NCI-H146 treated with DMSO at 0.1 percent for 48 hours (cell line): ENCODE measurements at regions not wholly inside any gene's neighbourhood (a gene's known extent, or its start where the extent isn't known, plus 50 kb on each side); places are given as distances from the start of the nearest gene placed in this dataset.

Source experiments
- DNase-seq: peaks from one replicate; lab custom pipeline; 2025; ENCODE audit not compliant: unreplicated experiment; lab: John Stamatoyannopoulos, UW

GRCh38 chrX:42098900-42099299, 175.5 kb upstream of the CASK start:
- peak; percentile 32 for DNase-seq

- no peak for DNase-seq
Observed at GRCh38 chrX:42097486-42097885, 174.1 kb upstream of the CASK start.

GRCh38 chrX:42096265-42096920, 173.0 kb upstream of the CASK start:
- no peak for DNase-seq

DNA sequence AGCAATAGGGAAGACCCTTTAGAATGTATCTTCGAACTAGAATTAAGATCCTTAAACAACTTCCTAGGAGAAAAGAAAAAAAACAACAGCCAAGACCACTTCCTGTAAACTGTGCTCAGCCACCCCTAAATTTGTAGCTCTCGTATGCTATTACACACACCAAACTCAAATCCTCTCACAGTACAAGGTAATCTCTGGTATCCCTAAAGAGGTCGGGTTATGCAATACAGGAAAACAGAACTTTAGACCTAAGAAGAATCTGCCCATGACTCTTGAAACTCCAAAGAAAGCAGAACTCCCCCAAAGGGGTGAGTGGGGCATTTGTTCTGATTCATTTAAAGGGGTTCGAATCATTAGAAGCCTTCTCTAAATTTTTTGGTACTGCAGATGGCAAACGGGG, 170.9 kb upstream of the CASK start:
- DNase-seq, result no peak

GRCh38 chrX:42093756-42094155, 170.4 kb upstream of the CASK start:
- DNase-seq, result no peak

DNA sequence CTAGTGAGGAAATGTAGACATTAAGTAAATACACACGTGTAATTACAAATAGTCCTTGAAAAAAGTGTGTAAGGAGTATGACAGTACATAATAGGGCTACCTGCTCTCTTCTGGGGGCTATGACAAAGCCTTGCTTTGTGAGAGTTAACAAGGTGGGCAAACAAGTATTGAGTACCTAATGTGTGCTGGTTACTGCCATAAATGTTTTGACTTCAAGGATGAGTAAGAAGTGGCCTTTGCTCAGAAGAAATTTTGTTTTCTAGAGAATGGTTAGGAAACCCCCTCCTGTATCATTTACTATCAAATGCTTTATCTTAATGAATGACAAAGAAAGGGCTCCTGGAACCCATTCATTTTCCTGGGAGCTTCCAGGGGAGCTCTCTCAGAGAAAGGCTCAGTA, 167.0 kb upstream of the CASK start:
- DNase-seq, result no peak

GRCh38 chrX:42089031-42089430, 165.7 kb upstream of the CASK start:
- DNase-seq, result no peak

GRCh38 chrX:42087960-42088359, 164.6 kb upstream of the CASK start:
- no peak for DNase-seq

DNA sequence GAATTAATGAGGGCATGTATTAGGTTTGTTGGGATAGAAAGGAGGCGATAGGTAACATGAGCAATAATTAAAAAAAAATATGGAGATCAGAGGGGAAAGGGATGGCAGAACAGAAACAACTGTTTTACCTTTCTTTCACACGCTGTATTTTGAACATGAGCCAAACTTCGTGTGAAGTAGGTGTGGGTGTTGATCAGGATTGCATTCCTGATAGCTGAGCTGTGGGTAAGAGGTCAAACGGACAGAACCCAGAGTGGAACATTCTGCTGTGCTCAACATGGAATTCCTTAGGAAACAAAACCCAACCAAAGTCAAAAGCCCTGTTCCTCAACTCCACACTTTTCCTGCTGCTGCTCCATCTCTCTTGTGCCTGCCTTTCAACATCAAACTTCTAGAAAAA, 162.5 kb upstream of the CASK start:
- DNase-seq, result no peak

- no peak for DNase-seq
Observed at GRCh38 chrX:42079968-42080367, 156.6 kb upstream of the CASK start.

- DNase-seq, result no peak
Observed at GRCh38 chrX:42077675-42078074, 154.3 kb upstream of the CASK start.

DNA sequence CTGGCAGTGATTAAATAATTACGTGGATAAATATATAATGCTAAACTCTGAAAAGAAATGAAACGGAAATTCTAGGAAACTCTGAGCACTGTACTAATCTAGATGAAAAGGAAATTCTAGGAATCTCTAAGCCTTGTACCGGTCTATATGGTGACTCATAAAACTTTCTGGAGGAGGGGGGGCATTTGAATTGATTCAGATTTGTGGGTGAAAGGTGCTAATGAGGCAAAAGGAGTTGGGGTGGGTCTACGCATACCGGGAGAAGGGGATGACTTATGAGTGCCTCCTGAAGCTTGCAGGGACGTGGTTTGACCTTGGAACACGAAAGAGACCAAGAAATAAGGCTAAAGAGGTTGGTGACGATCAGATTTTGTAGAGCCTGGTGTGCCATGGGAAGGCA, 151.7 kb upstream of the CASK start:
- no peak for DNase-seq

- no peak for DNase-seq
Observed at GRCh38 chrX:42073448-42073847, 150.1 kb upstream of the CASK start.

DNA sequence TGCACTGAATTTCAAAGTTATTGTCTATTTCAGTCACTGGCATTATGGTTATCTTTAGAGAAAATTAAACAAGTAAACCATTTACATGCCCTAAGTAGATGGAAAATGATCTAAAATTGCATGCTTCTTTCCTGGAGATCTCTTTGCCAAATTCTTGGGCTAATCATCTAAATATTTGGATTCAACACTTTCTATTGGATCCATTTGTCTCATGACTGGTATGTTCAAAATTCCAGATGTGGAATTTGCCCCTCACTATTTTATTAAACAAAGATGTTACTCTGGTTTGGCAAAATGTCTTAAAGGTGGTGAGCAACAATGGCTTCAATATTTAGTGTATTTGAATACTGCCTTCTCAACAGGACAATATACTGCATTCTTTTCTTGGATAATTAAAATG, 147.5 kb upstream of the CASK start:
- no peak for DNase-seq

- no peak for DNase-seq
Observed at GRCh38 chrX:42054256-42054655, 130.9 kb upstream of the CASK start.

DNA sequence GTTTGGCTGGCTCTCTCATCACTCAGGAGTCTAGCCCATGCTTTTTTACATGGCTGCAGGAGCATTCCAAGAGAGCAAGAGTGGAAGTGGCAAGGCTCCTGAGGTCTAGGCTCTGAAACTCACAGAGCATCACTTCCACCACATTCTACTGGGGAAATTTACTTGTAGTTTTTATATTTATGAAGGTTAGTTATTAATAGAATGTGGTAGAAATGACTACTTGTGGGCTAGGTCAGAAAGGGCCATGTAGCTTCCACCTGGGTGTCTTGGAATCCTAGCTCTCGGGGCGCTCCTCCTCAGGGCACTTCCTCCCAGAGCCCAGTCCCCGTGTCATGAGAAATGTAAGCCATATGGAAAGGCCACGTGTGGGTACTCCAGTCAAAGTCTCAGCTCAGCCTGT, 127.0 kb upstream of the CASK start:
- DNase-seq, result no peak

DNA sequence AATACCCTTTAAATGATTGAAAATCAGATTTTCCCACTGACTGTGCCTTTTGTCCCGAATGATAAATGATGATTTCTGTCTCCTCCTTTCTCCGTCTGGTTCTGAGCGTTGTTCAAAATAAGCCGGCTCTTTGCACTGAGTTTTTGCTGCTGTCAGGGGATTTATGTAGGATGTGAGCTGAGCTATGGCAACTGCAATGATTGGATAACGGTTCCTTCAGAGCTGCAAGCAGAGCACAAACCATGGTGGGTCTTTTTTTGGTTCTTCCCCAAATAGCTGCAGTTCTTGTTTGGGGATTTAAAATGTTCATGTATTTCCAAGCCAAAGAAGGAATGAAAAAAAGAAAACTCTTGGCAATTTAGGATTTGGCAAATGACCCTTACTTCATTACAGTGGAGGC, 124.5 kb upstream of the CASK start:
- no peak for DNase-seq

DNA sequence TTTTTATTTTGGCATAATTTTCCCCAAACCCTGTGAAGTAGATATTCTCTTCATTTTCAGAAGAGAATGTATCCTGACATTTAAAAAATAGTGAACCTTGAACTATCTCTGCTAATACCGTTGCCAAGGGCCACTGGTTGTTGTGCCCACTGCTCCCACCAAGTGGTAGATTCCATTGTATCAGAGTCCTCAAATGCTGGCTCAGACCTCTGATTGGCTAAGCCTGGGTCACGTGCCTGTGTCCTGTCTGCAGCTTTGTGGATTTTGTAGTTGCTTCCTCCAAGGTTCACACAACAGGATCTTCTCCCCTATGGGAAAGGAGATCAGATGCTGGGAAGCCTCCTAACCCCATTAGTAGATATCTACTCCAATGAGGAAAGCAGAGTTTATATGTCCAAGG, 104.8 kb upstream of the CASK start:
- no peak for DNase-seq

- DNase-seq, result no peak
Observed at GRCh38 chrX:42027367-42028000, 104.1 kb upstream of the CASK start.

DNA sequence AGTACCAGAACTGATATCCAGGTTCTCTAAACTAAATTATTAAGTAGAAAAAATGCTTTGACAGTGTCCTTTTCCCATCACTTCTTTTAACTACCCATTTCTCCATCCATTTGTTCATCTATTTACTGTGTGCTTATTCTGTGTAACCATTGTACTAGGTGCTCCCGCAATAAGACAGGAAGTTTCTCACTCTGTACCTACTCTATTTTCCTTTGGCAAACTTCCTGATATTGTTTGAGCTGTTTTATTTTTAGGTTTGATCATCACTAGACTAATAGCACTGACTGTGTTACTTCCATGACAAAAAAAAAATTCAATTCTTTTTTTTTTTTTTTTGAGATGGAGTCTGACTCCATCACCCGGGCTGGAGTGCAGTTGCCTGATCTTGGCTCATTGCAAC, 102.5 kb upstream of the CASK start:
- no peak for DNase-seq

DNA sequence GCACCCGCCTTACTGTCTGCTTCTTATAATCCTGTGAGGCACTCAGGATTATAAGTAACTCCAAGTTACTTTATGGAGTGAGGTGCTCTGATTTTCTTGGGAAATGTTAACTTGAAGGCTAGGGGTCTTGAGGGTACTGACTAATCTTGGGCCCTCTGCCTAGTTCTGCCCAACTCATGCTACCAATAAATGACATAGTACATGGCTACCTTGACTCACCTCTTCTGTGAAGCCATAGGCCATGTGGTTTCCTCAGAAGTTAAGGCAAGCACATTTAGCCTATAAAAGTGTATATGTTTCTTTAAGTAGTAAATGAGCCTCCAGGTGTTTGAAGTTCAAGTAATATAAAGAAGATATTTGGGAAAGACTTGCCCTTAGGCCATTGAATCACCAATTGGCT, 99.8 kb upstream of the CASK start:
- DNase-seq, result no peak

- DNase-seq, result no peak
Observed at GRCh38 chrX:42022158-42022557, 98.8 kb upstream of the CASK start.

DNA sequence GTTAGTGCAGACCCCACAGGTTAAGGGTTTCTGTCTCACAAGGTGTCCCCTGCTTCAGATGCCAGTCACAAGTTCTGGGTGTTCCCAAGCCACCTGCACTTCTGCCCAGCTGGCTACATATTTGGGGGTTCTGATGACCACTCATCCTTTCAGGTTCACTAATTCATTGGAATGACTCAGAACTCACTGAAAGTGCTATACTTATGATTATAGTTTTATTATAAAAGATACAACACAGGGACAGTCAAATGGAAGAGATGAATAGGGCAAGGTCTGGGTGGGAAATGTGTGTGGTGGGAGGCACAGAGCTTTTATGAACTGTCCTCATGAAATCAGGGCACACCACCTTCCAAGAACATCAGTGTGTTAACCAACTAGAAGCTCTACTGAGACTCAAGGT, 97.7 kb upstream of the CASK start:
- DNase-seq, result no peak
